A673 (cell line): ENCODE measurements at regions not wholly inside any gene's neighbourhood (a gene's known extent, or its start where the extent isn't known, plus 50 kb on each side); places are given as distances from the start of the nearest gene placed in this dataset.

Source experiments
- EZH2 ChIP-seq: fragments of 200-600 bp; sonication (generic); IDR thresholded peaks from 2 replicates; pipeline ENCODE4 v1.6.1; 2017; ENCODE audit warnings: borderline replicate concordance, low read depth, mild to moderate bottlenecking, mixed read lengths, antibody characterized with exemption, low read length; ENCODE audit not compliant: poor library complexity, severe bottlenecking
- TF ChIP-seq, protein P1 (sequence below): fragments of 300-800, 200-600 bp; sonication (generic); conservative IDR thresholded peaks from 2 replicates; pipeline ENCODE4 v1.5.1; 2017; ENCODE audit warnings: low read depth, mild to moderate bottlenecking, antibody characterized with exemption, low read length, moderate library complexity, mixed read lengths

DNA sequence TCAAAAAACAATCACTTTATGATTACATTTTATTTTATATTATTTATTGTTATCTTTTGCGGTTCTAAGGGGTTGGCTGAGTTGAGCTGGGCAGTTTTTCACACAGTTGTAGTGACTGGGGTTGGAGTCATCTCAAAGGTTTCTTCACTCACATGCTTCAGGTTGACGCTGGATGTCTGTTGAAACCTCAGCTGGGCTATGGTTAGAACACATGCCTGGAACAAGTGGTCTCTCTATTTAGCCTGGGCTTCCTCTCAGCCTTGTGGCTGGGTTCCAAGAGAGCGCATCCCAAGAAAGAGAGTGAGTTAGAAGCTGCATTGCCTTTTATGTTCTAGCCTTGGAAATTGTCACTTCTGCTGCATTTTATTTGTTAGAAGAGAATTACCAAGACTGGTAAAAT, 87.4 kb downstream of the CBLL2 start:
- TF ChIP-seq EZH2: no peak
- TF ChIP-seq, protein P1, sequence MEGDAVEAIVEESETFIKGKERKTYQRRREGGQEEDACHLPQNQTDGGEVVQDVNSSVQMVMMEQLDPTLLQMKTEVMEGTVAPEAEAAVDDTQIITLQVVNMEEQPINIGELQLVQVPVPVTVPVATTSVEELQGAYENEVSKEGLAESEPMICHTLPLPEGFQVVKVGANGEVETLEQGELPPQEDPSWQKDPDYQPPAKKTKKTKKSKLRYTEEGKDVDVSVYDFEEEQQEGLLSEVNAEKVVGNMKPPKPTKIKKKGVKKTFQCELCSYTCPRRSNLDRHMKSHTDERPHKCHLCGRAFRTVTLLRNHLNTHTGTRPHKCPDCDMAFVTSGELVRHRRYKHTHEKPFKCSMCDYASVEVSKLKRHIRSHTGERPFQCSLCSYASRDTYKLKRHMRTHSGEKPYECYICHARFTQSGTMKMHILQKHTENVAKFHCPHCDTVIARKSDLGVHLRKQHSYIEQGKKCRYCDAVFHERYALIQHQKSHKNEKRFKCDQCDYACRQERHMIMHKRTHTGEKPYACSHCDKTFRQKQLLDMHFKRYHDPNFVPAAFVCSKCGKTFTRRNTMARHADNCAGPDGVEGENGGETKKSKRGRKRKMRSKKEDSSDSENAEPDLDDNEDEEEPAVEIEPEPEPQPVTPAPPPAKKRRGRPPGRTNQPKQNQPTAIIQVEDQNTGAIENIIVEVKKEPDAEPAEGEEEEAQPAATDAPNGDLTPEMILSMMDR: no peak
